Adrenal gland (tissue), 5 donors: ENCODE measurements at regions not wholly inside any gene's neighbourhood (a gene's known extent, or its start where the extent isn't known, plus 50 kb on each side); places are given as distances from the start of the nearest gene placed in this dataset.

Experiments
- CTCF ChIP-seq, 6 experiments: fragments of 450-650 bp in 4 of 6; fragments of 200-600 bp in 2 of 6; sonication (generic) in 1 of 6; IDR thresholded peaks; 1 replicate in 5 of 6; 2 replicates in 1 of 6; pipeline versions ENCODE4 v1.5.1 to v1.8.0; 2016 to 2021; ENCODE audit warnings: antibody characterized with exemption in 6 of 6, mild to moderate bottlenecking in 2 of 6, moderate library complexity in 1 of 6
- POLR2A ChIP-seq, 2 donors: fragments of 450-650 bp; IDR thresholded peaks; one replicate each; pipeline ENCODE4 v1.6.1; 2017; ENCODE audit warnings: antibody characterized with exemption in 2 of 2, mild to moderate bottlenecking in 2 of 2, moderate library complexity in 1 of 2
- donor health status: DM: no; HTN: no; CAD: no.

- no peak for TF ChIP-seq CTCF (IDR thresholded peaks at IDR 0.05)
- no peak for TF ChIP-seq POLR2A (IDR thresholded peaks at IDR 0.05)
Measured at GRCh38 chr4:91957963-91958362, 345.8 kb upstream of the GRID2 start.
